ENCODE measurements at regions not wholly inside any gene's neighbourhood (a gene's known extent, or its start where the extent isn't known, plus 50 kb on each side); places are given as distances from the start of the nearest gene placed in this dataset.

GRCh38 chrX:10288373-10288975 lies 131.7 kb downstream of the CLCN4 start:
- no peaks in the 10 kb centered on the region for H3K36me3 ChIP-seq (ENCODE audit: control insufficient read depth, insufficient read depth, low read length)
- H2AK5ac ChIP-seq (ENCODE audit: low read length), result no peak overlapping the region

DNA sequence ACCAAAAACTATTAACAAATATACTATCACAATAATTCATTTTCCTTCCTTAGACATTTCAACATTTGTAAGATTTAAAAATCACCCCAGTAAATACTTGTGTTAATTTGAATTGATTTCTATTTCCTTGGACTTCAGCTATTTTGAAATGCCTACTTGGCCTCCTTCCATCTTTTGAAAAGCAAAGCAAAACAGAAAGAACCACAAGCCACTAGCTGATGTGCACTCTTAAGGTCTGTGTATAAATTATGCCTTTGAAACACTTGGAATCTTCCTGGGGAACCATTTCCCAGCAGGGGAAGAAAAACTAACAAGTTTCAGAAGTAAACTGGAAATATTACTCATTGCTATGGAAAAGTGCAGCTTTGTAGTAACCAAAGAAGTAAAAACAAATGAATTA lies 139.8 kb downstream of the CLCN4 start:
- no peak overlapping the region for H2BK120ac ChIP-seq (ENCODE audit: low read depth, low read length)
- DNase-seq, result no peak

More at GRCh38 chrX:10288373-10288975, 131.7 kb downstream of the CLCN4 start:
- Histone ChIP-seq H2BK15ac (replicated peaks; ENCODE audit: low read depth) (no peak overlapping the region), H3K27ac (ENCODE audit: low read depth, low read length) (no peak overlapping the region), H3K79me1 (ENCODE audit: low read length) (no peaks in the 10 kb centered on the region), H3K27me3 (ENCODE audit: insufficient read depth, low read length, poor library complexity) (no peaks in the 10 kb centered on the region), H3K56ac (ENCODE audit: low read length) (no peak overlapping the region), H2BK120ac (ENCODE audit: low read depth, low read length) (no peak overlapping the region), H3K9ac (ENCODE audit: low read length) (no peak overlapping the region), H3K4me1 (ENCODE audit: control insufficient read depth, low read depth, low read length) (no peaks in the 10 kb centered on the region), H2BK5ac (ENCODE audit: low read length) (no peak overlapping the region), H3K23ac (ENCODE audit: low read length) (no peak overlapping the region), H3K79me2 (ENCODE audit: control insufficient read depth, insufficient read depth, low read length) (no peaks in the 10 kb centered on the region), H3K4ac (ENCODE audit: low read depth, low read length) (no peak overlapping the region), H4K8ac (ENCODE audit: low read depth, low read length) (no peak overlapping the region), H3K18ac (ENCODE audit: low read length) (no peak overlapping the region), H4K5ac (ENCODE audit: low read length) (no peak overlapping the region), H3K4me2 (ENCODE audit: low read length) (no peak overlapping the region), H3K4me3 (ENCODE audit: low read length) (no peak overlapping the region)
- no CpG with 5 or more reads among the region's 7 CpGs for WGBS (ENCODE audit: extremely low coverage, insufficient coverage, low lambda C conversion rate)
- DNase-seq, result no peak

GRCh38 chrX:10310511-10310910 lies 153.7 kb downstream of the CLCN4 start:
- DNase-seq, result peak; percentile 7
- H2BK5ac ChIP-seq (ENCODE audit: low read length), result no peak overlapping the region
- H3K27ac ChIP-seq (ENCODE audit: low read depth, low read length), result no peak overlapping the region
- WGBS (ENCODE audit: extremely low coverage, insufficient coverage, low lambda C conversion rate), result no CpG with 5 or more reads among the region's 1 CpG
- no peaks in the 10 kb centered on the region for H3K36me3 ChIP-seq (ENCODE audit: control insufficient read depth, insufficient read depth, low read length)
- no peaks in the 10 kb centered on the region for H3K4me1 ChIP-seq (ENCODE audit: control insufficient read depth, low read depth, low read length)
- no peaks in the 10 kb centered on the region for H3K79me1 ChIP-seq (ENCODE audit: low read length)
- H3K4me2 ChIP-seq (ENCODE audit: low read length), result no peak overlapping the region
- H2BK15ac ChIP-seq (replicated peaks; ENCODE audit: low read depth), result no peak overlapping the region
- no peak overlapping the region for H2AK5ac ChIP-seq (ENCODE audit: low read length)
- no peak overlapping the region for H3K18ac ChIP-seq (ENCODE audit: low read length)
- no peak overlapping the region for H4K5ac ChIP-seq (ENCODE audit: low read length)
- H3K27me3 ChIP-seq (ENCODE audit: insufficient read depth, low read length, poor library complexity), result no peaks in the 10 kb centered on the region
- no peak overlapping the region for H3K4ac ChIP-seq (ENCODE audit: low read depth, low read length)
- no peak overlapping the region for H3K56ac ChIP-seq (ENCODE audit: low read length)
- H2BK120ac ChIP-seq (ENCODE audit: low read depth, low read length), result no peak overlapping the region
- no peak overlapping the region for H3K9ac ChIP-seq (ENCODE audit: low read length)
- no peaks in the 10 kb centered on the region for H3K79me2 ChIP-seq (ENCODE audit: control insufficient read depth, insufficient read depth, low read length)
- H3K4me3 ChIP-seq (ENCODE audit: low read length), result no peak overlapping the region
- no peak overlapping the region for H4K8ac ChIP-seq (ENCODE audit: low read depth, low read length)
- H3K23ac ChIP-seq (ENCODE audit: low read length), result no peak overlapping the region

More for the DNA sequence above, 139.8 kb downstream of the CLCN4 start:
- Histone ChIP-seq H3K27ac (ENCODE audit: low read depth, low read length) (no peak overlapping the region), H3K36me3 (ENCODE audit: control insufficient read depth, insufficient read depth, low read length) (no peaks in the 10 kb centered on the region), H3K27me3 (ENCODE audit: insufficient read depth, low read length, poor library complexity) (no peaks in the 10 kb centered on the region), H2AK5ac (ENCODE audit: low read length) (no peak overlapping the region), H2BK15ac (replicated peaks; ENCODE audit: low read depth) (no peak overlapping the region), H4K8ac (ENCODE audit: low read depth, low read length) (no peak overlapping the region), H3K23ac (ENCODE audit: low read length) (no peak overlapping the region), H4K5ac (ENCODE audit: low read length) (no peak overlapping the region), H3K18ac (ENCODE audit: low read length) (no peak overlapping the region), H3K4me3 (ENCODE audit: low read length) (no peak overlapping the region), H3K4me1 (ENCODE audit: control insufficient read depth, low read depth, low read length) (no peaks in the 10 kb centered on the region), H3K79me2 (ENCODE audit: control insufficient read depth, insufficient read depth, low read length) (no peaks in the 10 kb centered on the region), H3K9ac (ENCODE audit: low read length) (no peak overlapping the region), H3K4ac (ENCODE audit: low read depth, low read length) (no peak overlapping the region), H2BK5ac (ENCODE audit: low read length) (no peak overlapping the region), H3K4me2 (ENCODE audit: low read length) (no peak overlapping the region), H3K79me1 (ENCODE audit: low read length) (no peaks in the 10 kb centered on the region), H3K56ac (ENCODE audit: low read length) (no peak overlapping the region)

DNA sequence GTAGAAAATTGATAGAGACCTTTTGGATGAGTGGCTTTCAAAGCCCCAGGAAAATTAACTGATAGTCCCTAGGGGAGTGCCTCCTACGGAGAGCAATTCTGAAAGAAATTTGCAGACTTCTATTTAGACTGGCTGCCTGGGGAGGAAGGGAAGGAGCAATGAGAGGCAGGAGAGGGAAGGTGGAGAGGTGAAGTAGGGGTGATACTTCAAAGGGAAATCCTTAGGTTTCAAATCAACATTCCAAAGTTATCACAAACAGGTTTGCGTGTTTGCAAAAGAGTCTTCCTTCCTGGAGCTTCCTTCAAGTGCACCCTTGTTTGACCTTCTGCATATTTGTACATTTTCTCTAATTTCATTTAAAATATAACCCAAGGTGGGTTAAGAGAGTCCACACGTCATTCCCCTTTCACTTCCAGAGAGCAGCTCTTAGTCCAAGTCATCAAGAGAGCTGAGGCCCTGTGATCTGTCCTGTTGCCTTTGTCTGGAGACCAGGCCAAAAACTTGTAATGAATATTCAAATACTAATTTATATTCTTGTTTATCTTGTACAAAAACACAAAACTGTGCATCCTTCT lies 157.8 kb downstream of the CLCN4 start:
- WGBS (ENCODE audit: extremely low coverage, insufficient coverage, low lambda C conversion rate), result no CpG with 5 or more reads among the region's 3 CpGs
- no peak overlapping the region for H2BK5ac ChIP-seq (ENCODE audit: low read length)

DNA sequence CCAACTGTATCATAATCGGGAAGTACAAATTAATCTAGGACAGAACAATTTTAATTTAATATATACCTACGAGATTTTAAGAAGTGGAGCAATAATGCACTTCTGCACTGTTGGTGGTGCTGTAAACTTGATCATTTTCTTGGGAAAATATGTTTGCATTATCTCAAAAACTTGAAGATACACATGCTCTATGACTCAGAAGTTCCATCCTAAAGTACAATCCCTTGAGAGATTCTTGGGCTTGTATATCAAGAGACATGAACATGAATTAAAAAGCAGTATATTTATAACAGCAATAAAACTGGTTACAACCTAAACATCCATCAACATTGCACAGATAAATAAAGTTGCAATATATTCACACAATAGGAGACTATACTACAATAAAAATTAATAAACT lies 168.8 kb downstream of the CLCN4 start:
- DNase-seq, result no peak
- Histone ChIP-seq H3K36me3 (ENCODE audit: control insufficient read depth, insufficient read depth, low read length) (no peaks in the 10 kb centered on the region), H2BK120ac (ENCODE audit: low read depth, low read length) (no peak overlapping the region), H3K56ac (ENCODE audit: low read length) (no peak overlapping the region), H2BK5ac (ENCODE audit: low read length) (no peak overlapping the region), H3K9ac (ENCODE audit: low read length) (no peak overlapping the region), H2AK5ac (ENCODE audit: low read length) (no peak overlapping the region), H4K8ac (ENCODE audit: low read depth, low read length) (no peak overlapping the region), H4K5ac (ENCODE audit: low read length) (no peak overlapping the region), H3K4me2 (ENCODE audit: low read length) (no peak overlapping the region), H3K79me1 (ENCODE audit: low read length) (no peaks in the 10 kb centered on the region), H3K27me3 (ENCODE audit: insufficient read depth, low read length, poor library complexity) (no peaks in the 10 kb centered on the region), H3K4ac (ENCODE audit: low read depth, low read length) (no peak overlapping the region), H3K18ac (ENCODE audit: low read length) (no peak overlapping the region), H3K4me1 (ENCODE audit: control insufficient read depth, low read depth, low read length) (no peaks in the 10 kb centered on the region), H3K27ac (ENCODE audit: low read depth, low read length) (no peak overlapping the region), H3K79me2 (ENCODE audit: control insufficient read depth, insufficient read depth, low read length) (no peaks in the 10 kb centered on the region), H3K4me3 (ENCODE audit: low read length) (no peak overlapping the region), H3K23ac (ENCODE audit: low read length) (no peak overlapping the region), H2BK15ac (replicated peaks; ENCODE audit: low read depth) (no peak overlapping the region)
- WGBS (ENCODE audit: extremely low coverage, insufficient coverage, low lambda C conversion rate), result no CpG with 5 or more reads among the region's 2 CpGs

More for the DNA sequence above, 157.8 kb downstream of the CLCN4 start:
- Histone ChIP-seq H3K79me2 (ENCODE audit: control insufficient read depth, insufficient read depth, low read length) (no peaks in the 10 kb centered on the region), H3K23ac (ENCODE audit: low read length) (no peak overlapping the region), H4K8ac (ENCODE audit: low read depth, low read length) (no peak overlapping the region), H2BK15ac (replicated peaks; ENCODE audit: low read depth) (no peak overlapping the region), H3K4me1 (ENCODE audit: control insufficient read depth, low read depth, low read length) (no peaks in the 10 kb centered on the region), H3K27ac (ENCODE audit: low read depth, low read length) (no peak overlapping the region), H4K5ac (ENCODE audit: low read length) (no peak overlapping the region), H3K27me3 (ENCODE audit: insufficient read depth, low read length, poor library complexity) (no peaks in the 10 kb centered on the region), H3K56ac (ENCODE audit: low read length) (no peak overlapping the region), H3K18ac (ENCODE audit: low read length) (no peak overlapping the region), H2BK120ac (ENCODE audit: low read depth, low read length) (no peak overlapping the region), H3K79me1 (ENCODE audit: low read length) (no peaks in the 10 kb centered on the region), H2AK5ac (ENCODE audit: low read length) (no peak overlapping the region), H3K4ac (ENCODE audit: low read depth, low read length) (no peak overlapping the region), H3K9ac (ENCODE audit: low read length) (no peak overlapping the region), H3K36me3 (ENCODE audit: control insufficient read depth, insufficient read depth, low read length) (no peaks in the 10 kb centered on the region), H3K4me3 (ENCODE audit: low read length) (no peak overlapping the region), H3K4me2 (ENCODE audit: low read length) (no peak overlapping the region)
- no peak for DNase-seq

- H2BK120ac ChIP-seq (ENCODE audit: low read depth, low read length), result no peak overlapping the region
- no peak for DNase-seq
- no peaks in the 10 kb centered on the region for H3K27me3 ChIP-seq (ENCODE audit: insufficient read depth, low read length, poor library complexity)
- H3K9ac ChIP-seq (ENCODE audit: low read length), result no peak overlapping the region
- no peak overlapping the region for H3K18ac ChIP-seq (ENCODE audit: low read length)
- no peaks in the 10 kb centered on the region for H3K79me2 ChIP-seq (ENCODE audit: control insufficient read depth, insufficient read depth, low read length)
- no peaks in the 10 kb centered on the region for H3K79me1 ChIP-seq (ENCODE audit: low read length)
- H3K23ac ChIP-seq (ENCODE audit: low read length), result no peak overlapping the region
- H4K5ac ChIP-seq (ENCODE audit: low read length), result no peak overlapping the region
- H2BK15ac ChIP-seq (replicated peaks; ENCODE audit: low read depth), result no peak overlapping the region
- H3K4me2 ChIP-seq (ENCODE audit: low read length), result no peak overlapping the region
- H3K4ac ChIP-seq (ENCODE audit: low read depth, low read length), result no peak overlapping the region
- no peak overlapping the region for H2AK5ac ChIP-seq (ENCODE audit: low read length)
- no peak overlapping the region for H3K27ac ChIP-seq (ENCODE audit: low read depth, low read length)
- H3K56ac ChIP-seq (ENCODE audit: low read length), result no peak overlapping the region
- no CpG with 5 or more reads among the region's 2 CpGs for WGBS (ENCODE audit: extremely low coverage, insufficient coverage, low lambda C conversion rate)
- no peak overlapping the region for H2BK5ac ChIP-seq (ENCODE audit: low read length)
- no peak overlapping the region for H3K4me3 ChIP-seq (ENCODE audit: low read length)
- no peak overlapping the region for H4K8ac ChIP-seq (ENCODE audit: low read depth, low read length)
- no peaks in the 10 kb centered on the region for H3K4me1 ChIP-seq (ENCODE audit: control insufficient read depth, low read depth, low read length)
- no peaks in the 10 kb centered on the region for H3K36me3 ChIP-seq (ENCODE audit: control insufficient read depth, insufficient read depth, low read length)
These were observed 169.8 kb downstream of the CLCN4 start for GRCh38 chrX:10326578-10326977.
